HG03066 (cell line): ENCODE measurements at regions not wholly inside any gene's neighbourhood (a gene's known extent, or its start where the extent isn't known, plus 50 kb on each side); places are given as distances from the start of the nearest gene placed in this dataset.
"Not testable (repeated sequence)": the region's sequence is repeated elsewhere in the genome, so short reads cannot be mapped to it uniquely, and the experiment has no call there.

ENCODE experiments used
- ATAC-seq: cut with Tn5 transposase; IDR thresholded peaks from one replicate; pipeline ENCODE4 v1.9.1; 2021; ENCODE audit warnings: low read depth; ENCODE audit not compliant: unreplicated experiment

GRCh38 chr10:29830531-29831512 lies 196.1 kb upstream of the SVIL start:
- ATAC-seq = no peak

DNA sequence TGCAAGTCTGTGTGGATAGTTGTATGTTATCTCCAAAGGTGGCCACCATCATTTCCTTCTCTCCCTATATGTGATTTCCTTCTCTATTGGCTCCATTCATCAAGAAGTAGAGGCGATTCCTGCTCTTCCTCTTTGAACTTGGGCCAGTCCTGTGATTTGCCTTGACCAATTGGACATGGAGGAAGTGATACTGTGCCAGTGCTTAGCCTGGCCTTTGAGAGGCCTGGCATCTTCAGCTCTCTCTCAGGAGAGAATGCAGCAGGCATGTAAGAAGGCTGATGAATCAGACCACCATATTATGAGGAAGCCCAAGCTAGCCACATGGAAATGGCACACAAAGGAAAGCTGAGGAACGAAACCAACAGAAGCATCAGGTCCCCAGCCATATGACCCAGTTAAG lies 195.0 kb upstream of the SVIL start:
- no peak for ATAC-seq

GRCh38 chr10:29828956-29829355 lies 194.2 kb upstream of the SVIL start:
- ATAC-seq = no peak

- no peak for ATAC-seq
Measured at GRCh38 chr10:29828440-29828894, 193.7 kb upstream of the SVIL start.

GRCh38 chr10:29827512-29827911 lies 192.7 kb upstream of the SVIL start:
- no peak for ATAC-seq

- no peak for ATAC-seq
Measured at GRCh38 chr10:29826801-29827450, 192.2 kb upstream of the SVIL start.

GRCh38 chr10:29826221-29826620 lies 191.4 kb upstream of the SVIL start:
- no peak for ATAC-seq

DNA sequence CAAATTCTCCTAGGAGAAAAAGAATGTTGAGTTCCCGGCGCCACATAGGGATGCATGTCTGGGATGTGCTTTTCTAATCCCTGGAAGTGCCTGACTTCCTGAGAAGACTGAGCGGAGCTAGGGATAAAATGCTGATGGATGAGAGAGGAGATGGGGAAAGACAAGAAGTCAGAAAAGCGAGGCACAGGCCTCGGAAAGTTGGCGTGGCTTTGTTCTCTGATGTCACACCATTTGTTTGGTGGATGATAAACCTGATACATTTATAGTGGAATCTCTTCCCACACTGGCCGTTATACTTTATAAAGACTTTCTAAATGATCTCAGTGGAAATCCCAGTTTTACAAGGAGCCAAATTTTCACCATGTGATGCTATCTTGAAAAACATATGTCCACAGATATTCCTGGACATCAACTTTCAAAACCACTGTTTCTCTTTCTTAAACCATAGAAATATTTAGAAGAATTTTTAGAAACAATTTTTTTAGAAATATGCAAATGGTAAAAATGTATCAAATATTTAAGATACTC lies 188.8 kb upstream of the SVIL start:
- ATAC-seq = no peak

DNA sequence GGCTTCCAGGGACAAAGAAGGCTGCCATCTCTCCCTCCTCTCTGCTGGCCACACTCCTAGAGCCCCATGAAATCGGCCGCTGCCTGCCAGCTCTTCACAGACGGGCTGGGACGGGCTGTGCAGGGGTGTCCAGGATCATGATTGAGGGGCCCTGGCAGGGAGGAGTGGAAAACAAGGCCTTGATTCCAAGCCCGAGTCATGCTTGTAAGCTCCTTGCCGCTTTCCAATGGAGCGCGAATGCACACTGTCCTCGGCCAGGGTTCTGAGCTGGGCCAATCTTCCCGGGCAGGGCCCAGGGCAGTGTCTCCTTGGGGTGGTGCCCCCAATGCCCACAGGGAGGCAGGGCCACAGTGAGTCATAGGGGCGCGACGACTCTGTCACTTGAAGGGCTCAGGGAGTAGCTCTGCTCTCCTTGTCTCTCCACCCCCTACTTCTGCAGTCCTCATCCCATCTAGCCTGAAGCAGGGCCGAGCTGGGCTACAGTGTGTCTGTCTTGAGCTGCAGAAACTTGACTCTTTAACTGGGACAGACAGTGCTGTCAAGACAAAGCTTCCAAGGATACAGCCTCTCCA lies 186.2 kb upstream of the SVIL start:
- no peak for ATAC-seq

DNA sequence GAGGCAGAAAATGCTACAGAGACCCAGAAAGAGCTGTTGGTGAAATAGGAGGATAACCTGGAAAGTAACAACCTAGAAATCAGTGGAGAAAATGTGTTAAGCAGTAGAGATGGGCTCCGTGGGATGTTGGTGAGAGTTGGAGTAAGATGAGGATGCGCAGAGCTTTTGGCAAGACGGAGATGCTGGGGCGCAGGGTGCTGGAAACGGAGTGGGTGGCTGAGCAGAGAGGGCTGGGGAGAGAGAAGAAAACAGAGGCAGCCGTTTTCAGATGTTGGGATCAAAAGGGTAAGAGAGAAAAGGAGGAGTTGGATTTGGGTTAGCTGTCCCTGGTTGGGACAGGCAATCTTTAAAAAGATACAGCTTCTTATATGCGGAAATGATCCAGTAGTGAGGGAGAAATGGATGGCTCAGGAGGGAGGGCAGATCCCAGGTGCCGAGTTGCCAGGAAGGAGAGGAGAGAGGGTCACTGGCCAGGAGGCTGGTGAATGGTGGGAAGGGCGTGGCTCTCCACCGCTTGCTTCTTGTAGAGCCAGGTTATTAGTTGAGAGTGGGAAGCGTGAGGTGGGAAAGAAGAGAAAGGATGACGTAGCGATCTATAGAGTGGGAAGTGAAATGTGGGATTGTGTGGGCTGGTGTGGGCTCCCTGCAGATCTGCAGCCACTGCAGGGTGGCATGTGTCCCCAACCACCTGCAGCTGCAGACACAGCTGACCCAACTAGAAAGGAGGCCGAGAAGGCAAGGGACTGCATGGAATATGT lies 182.2 kb upstream of the SVIL start:
- ATAC-seq = no peak

DNA sequence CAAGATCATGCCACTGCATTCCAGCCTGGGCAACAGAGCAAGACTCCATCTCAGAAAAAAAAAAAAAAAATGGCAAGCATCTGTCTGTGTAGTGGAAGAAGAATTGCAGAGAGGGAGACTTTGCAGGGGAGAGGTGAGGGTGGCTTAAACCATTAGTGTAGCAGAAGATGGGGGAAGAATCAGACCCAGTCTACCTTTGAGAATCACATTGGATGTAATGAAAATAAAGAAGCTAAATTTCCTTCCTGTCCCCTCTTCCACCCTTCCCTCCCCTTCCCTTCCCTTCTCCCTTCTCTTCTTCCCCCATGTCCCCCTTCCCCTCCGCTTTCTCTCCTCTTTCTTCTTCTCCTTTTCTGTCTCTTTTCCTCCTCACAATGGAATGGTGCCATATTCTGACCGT lies 180.8 kb upstream of the SVIL start:
- ATAC-seq = no peak

- no peak for ATAC-seq
Measured at GRCh38 chr10:29811751-29812427, 177.1 kb upstream of the SVIL start.

DNA sequence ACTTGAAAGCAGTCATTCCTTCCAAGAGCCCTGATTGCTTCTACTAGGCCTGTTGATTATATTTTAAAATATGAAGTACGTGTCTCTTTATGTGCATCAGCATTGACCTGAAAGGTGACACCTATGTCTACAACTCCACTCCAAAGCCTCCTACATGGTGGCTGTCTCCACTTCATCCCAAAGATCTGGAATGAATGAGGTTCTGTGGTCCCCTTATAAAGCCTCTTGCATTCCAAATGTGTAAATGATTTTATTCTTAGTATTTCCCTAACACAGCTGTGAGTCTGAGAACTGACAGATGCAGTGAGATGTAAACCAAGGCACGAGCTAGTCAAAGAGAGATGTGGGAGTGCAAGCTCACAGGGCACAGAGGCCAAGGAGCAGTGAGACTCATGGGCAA lies 176.0 kb upstream of the SVIL start:
- no peak for ATAC-seq

- not testable (repeated sequence) for ATAC-seq
Measured at GRCh38 chr10:29810231-29810630, 175.5 kb upstream of the SVIL start.

DNA sequence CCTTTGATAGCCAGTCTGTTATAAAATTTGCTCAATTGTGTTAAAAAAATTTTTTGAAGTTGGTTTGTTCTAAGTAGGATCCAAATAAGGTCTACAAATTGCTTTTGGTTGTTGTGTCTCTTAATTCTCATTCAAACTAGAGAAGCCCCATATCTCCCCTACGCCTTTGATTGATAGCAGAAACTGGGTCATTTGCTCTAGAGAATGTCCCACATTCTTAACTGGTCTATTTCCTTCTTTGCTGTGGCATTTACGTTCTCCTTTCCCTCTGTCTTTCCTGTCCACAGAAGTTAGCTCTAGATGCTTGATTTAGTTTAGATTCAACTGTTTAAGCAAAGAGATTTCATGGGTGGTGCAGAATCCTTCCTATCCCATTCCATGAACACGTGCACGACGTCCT lies 174.6 kb upstream of the SVIL start:
- ATAC-seq = no peak

DNA sequence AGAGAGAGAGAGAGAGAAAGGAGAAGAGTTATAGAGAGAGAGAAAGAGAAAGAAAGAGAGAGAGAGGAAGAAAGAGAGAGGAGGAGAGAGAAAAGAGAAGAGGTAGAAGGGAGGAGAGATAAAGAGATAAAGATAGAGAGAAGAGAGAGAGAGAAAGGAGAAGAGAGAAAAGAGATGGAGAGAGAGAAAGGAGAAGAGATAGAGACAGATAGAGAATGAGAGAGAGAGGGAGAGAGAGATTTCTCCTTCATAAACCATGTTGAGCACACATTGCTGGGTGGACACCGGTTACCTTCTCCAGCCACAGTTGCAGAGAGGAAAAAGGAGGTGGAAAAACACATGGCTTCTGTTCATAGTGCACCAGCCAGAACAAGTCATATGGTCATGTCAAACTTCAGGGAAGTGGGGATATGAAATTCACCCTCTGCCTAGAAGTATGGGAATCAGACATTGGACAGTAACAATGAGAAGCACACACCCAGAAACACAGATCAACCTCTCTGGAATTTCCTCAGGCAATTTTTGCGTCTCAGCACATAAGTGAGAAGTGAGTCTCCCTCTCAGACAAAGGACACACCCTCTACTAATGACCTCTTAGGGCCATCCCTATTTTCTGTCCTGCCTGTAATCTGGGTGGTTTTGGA lies 172.5 kb upstream of the SVIL start:
- no peak for ATAC-seq

DNA sequence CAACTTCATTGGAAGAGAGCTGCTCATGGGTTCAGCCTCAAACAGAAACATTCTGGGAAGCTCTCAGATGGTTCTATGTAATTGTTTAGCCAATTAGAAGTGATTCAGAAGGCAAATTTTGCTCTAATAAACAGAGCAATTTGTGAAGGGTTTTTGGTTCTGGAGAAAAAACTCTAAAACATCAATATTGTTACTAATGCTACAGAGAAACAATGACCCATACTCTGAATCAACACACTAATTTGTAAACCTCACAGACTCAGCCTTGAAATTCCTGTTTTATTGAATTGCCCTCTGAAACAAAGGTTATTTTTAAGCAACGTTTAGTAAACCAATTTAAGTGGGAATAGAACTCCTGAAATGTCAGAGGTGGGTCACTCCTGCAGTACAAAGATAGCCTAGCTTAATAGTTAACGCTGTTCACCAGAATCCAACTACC lies 171.6 kb upstream of the SVIL start:
- ATAC-seq = no peak

DNA sequence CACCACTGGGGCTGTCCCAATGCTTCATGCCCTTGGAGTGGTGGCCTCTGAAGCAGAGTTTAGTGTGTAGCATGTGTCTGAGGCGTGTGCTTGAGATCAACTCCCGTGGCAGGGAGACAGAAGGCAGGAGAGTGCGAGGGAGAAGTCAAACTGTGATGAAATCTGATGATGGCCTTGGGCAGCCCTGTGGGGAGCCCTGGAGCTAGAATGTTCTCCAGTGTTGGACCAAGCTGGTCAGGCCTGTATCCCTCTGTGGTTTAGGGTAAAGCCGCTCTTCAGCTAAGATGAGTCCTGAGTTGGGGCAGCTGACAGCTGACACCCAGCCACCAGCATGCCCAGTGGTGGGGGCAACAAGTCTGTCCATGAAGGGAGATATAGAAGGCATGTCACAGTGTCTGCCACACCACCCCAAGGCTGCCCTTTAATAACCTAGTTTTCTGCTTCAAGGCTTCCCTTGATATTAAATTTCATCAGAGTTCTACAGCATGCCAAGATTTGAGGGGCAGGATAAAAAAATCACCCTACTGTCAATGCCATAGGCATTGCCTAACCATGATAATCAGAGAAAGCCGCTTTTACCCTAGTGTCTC lies 170.5 kb upstream of the SVIL start:
- no peak for ATAC-seq
